Ammon's horn (tissue), 1 donor: ENCODE measurements at regions not wholly inside any gene's neighbourhood (a gene's known extent, or its start where the extent isn't known, plus 50 kb on each side); places are given as distances from the start of the nearest gene placed in this dataset.
A peak's percentile ranks its signal among the peaks of the same experiment; 100 is the strongest.

Experiments used
- DNase-seq: peaks from one replicate; pipeline ENCODE4 v3.0.0-alpha.2; 2016; ENCODE audit warnings: low spot score

DNA sequence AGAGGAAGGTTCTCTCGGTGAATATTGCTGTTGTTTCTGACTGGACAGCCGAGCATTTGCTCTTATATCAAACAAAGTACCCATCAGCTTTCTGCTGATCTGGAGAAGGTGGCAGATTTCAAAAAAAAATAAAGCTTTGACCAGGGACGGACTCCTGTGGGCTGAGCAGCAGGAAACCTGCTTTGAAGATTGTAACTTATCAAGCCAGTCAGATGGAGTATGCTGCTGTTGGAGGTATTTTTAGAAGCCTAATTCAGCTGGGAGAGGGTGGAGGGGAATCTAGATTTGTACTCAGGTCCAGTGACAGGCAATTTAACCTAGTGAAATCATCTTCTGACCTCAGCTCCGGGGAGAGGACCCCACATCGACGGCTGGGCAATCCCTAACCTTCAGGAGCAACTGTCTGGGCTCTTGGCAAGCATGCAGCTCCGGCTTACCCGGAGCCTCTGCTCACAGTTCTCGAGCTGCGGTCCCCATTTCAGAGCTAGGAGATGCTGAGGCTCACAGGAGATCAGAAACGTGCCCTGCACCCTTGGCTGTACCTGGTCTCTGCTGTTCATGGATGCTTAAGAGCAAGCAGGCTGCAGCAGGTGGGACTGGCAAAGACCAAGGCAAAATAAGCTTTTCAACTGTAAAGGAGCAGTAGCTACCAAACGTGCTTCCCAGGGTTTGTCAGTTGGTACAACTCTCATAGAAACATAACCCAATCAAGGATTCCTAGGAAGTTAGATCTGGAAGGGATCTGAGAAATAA lies 89.3 kb upstream of the ST8SIA2 start:
- no peak for DNase-seq

DNA sequence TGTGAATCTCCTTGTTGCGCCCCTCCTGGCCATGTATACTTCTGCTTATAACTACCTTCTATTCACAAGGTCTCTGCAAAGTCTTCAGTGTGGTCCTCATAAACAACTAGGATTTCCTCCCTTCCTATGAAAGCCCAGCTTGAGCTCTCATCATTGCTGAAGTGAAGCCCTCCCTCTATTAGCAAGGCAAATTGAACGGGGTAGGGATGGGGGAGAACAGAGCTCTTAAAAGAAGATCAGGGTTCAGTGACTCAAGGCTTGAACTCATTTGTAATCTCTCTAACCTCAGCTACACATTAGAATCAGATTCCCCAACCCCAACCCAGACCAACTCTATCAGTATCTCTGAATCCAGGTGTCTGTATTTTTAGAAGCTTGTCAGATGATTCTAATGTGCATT lies 88.3 kb upstream of the ST8SIA2 start:
- no peak for DNase-seq

DNA sequence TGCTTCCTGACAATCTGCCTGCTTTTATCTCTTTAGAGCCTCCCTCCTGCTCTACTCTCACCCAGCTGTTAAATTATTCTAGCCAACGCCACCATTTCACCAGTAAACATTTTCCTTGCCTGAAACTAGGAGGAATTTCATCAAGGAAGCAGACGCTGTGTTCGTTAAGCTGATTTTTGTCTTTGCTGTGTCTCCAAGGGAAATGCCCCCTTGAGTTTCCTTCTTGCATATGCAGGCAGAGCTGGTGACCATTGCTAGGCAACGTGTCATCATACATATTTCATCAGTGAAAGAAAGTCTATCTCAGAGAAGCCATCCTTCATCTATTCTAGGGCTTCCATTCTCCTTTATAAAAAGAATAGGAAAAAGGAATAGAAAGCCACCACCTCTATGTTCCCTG lies 87.0 kb upstream of the ST8SIA2 start:
- peak; percentile 46 for DNase-seq

DNA sequence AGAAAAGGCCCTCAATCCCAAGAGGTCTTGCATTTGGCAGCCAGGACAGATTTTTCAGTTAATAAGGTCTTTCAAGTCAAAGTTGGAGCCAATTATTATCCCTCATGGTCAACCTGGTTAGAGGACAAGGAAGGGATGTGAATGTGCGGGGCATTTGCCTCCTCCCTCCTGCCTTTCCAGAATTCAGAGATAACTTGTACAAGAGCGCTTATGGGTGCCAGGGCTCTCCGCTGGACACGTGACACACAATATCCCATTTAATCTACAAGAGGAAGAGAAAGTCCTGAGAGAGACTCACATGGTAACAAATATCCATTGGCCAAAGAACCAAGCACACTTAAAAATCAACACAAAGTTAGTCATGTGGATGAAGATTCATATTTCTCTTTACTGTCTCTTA lies 78.5 kb upstream of the ST8SIA2 start:
- DNase-seq = no peak

DNA sequence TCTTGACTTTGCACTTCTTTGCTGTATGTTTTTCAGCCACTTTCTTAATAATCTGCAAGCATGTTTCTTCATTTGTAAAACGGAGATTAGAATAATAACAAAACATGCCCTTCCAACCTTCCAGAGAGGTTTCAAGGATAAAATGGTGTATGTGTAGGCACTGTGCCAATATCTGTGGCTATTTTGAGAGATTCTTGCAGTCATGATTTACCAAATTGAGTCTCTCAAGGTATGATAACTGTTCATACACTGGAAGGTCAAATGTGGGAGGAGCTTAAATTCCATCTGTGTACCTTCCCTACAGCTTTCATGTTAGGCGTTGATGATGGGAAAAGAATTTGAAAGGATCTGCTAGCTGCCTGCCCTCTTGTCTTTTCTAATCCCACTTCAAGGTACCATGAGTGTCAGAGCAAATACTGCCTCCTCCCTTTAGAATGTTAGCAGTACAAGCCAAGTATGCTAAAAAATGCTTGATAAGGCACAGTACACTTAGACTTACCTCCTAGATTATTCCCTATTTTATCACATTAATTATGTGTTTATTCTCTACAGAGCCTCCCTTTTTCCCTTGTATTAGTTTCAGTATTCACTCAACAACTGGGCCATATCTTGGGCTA lies 78.0 kb upstream of the ST8SIA2 start:
- no peak for DNase-seq

DNA sequence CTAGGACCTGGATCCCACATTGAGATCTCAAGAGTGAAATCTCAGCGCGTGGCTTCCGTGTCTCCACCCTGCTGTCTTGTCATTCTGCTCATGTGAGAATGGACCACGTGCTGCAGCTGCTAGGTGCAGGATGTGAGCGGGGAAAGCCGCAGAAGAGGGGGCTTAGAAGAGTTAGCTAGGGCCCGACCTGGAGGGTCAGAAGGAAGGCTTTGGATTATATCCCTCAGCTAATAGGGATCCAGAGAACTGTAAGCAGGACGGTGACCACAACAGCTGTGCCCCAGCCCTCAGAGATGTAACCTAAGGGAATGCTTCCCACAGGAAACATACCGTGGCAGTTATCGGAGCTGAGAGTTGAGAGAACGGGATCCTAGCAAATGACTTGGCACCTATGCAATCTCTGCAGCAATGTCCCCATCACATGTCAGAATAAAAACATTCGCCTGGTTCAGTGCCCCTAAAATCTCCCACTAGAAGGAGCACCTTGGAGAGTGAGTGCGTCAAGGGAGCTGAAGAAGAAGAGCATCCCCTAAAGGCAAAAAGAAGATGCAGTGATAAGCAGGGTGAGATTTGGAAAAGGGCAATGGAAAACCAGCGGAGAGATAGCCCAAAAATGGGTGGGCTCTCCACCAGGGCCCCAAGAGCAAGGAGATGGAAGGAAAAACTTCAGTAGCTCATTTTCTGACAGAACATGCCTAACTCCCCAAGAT lies 76.9 kb upstream of the ST8SIA2 start:
- no peak for DNase-seq

DNA sequence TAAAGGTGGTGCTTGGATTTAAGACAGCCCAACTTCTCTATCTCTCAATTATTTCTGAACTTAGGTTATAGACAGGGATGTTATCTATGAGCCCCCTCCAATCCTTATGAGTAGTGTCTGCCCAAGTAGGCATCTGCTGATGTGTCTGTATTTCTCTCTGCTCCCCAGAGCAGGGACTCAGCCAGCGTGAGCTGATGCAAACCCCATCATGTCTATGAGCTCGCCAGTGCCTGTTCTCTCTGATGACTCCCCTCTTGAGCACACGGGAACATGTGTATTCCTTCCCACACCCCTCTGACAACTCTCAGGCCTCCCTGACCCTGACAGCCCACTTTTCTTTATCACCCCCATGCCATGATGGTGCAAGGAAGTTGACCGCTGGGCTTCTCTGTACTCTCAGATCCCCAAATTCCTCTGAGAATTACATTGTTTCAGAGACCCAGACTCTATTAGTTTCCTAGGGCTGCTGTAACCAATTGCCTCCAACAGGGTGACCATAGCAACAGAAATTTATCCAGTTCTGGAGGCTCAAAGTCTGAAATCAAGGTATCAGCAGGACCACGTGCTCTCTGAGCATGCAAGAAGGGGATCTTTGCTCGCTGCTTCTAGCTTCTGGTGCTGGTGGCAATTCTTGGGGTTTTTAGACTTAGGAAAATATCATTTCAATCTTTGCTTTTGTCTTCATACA lies 73.5 kb upstream of the ST8SIA2 start:
- no peak for DNase-seq

DNA sequence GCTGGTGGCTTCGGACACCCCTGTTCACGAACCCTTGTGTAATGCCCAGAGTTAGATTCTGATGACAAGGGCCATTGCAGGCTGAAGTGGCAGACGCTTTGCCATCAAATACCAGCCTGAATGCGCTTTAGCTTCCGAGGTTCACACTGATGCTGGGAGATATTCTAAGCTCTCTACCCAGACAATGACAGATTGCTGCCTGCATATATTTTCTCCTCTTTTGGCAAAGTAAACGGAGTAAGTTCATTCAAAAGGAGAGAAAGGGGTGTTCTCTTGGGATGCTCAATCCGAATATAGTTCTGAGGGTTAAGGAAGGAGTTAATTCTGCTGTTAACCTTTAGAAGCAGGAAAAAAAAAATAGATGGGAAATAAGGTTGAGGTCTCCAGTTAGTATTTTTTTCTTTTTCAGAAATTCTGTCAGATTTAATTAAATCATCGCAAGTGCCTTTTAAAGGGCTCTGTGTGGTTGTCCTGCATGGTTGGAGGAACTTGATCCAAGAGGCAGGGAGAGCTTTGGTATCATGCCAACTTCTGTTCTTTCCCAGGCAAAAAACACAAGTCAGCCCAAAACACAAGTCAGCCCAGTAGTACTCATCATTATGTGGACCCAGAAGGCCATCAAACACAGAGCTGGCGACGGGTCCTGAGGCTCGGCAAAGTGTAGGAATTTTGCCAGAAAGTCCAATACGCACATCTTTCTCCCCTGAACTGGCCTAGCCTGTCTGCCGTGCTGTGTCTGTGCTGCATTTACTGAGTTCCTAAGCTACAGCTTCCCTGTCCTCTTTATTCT lies 70.9 kb upstream of the ST8SIA2 start:
- peak; percentile 56 for DNase-seq

DNA sequence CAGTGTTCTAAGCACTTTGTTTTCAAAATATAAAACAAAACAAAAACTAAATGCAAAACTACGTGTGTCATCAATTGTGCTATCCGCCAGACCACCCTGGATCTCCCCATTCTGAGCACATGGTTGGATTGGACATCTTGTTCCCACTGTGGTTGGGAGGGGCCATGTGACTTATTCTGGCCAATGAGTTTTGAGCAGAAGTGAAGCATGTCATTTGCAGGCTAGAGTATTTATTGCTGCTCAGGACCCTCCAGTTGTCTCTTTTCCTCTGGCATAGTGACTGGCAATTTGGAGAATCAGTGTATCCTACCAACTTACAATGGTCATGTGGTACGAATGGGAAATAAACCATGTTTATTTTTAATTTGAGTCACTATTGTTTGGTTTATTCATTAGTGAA lies 70.2 kb upstream of the ST8SIA2 start:
- DNase-seq = no peak

DNA sequence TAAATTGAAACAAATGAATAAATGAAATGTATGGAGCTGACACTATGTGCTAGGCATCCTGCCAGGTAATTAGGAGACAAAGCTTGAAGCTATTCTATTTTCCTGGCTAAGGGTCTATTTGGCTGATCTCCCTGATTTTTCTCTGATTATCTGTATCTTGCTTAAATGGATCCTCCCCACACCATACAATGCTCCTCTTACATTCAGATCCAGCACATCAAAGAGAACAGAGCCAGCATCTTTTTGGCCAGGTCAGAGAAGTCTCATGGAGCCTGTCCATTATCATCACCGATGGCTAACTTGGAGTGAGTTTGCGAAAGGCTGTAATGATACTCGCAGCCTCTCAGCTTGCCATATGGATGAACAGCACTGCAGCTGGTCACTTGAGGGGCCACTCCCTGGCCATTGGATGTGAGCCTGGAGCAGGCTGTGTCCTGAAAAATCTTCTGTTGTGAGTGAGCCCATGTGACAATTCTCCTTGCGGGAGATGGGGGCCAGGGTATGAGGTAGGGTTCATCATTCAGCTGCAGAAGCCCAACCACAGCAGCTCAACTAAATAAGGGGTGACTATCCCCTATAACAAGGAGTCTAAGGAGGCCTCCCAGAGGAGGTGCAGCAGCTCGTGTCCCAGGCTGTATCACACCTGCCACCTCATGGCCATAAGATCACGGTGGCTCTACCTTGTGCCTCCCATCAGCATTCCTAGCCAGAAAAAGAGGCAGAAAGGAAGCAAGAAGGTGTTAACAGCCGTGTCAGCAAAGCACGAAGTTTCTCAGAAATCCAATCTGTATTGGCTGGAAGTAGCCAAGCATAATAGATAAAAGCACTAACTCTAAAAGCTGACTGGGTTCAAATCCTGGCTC lies 69.3 kb upstream of the ST8SIA2 start:
- no peak for DNase-seq

DNA sequence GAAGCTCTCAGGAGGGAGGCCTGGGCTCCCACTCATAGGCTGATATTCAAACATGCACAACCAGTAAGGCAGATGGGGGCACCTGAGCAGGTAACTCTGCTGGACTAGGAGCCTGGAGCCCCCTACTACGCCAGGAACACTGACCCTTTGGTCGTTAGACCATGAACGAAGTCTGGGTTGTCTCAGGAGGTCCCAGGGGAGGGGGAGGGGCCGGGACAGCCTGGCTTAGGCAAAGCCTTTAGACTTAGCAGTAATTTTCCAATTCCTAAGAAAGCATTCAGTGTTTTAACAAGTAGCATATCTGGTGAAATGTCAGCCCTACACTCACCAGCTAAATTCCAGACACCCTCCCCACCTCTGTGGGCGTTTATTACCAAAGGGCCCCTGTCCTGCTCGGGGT lies 67.4 kb upstream of the ST8SIA2 start:
- no peak for DNase-seq

DNA sequence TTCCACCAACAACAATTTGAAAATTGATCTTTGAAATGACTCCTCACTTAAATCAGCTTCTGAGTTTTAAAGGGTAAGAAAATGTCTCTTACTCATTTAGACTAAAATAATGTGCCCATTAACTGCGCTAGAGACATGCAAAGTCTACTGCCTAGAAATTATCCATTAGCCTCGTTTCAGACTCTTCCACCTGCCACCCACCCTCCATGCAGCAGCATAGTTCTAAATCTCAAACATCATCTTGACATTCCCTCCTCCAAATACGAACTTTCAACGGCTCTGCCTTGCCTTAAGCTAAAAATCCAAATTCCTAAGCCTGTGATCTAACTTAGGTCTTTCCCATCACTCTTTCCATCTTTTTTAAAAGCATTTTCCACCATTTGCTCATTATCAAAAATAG lies 66.6 kb upstream of the ST8SIA2 start:
- no peak for DNase-seq

DNA sequence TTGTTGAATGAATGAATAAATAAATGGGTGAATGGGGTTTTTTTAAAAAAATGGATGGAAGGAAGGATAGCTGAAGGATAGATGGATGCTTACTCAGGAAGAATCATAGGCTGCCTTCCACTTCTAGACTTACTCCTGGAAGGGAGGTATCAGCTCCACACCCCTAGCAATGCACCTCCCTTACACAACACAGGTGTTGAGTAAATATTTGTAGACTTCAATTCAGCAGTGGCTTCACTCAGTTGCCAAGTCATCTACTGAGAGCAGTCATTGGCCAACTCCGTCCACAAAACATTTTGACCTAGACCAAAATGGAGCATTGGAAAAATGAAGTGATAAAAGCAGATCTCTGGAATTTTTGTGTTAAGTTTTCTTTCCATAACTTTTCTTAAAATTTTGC lies 65.5 kb upstream of the ST8SIA2 start:
- DNase-seq = no peak

DNA sequence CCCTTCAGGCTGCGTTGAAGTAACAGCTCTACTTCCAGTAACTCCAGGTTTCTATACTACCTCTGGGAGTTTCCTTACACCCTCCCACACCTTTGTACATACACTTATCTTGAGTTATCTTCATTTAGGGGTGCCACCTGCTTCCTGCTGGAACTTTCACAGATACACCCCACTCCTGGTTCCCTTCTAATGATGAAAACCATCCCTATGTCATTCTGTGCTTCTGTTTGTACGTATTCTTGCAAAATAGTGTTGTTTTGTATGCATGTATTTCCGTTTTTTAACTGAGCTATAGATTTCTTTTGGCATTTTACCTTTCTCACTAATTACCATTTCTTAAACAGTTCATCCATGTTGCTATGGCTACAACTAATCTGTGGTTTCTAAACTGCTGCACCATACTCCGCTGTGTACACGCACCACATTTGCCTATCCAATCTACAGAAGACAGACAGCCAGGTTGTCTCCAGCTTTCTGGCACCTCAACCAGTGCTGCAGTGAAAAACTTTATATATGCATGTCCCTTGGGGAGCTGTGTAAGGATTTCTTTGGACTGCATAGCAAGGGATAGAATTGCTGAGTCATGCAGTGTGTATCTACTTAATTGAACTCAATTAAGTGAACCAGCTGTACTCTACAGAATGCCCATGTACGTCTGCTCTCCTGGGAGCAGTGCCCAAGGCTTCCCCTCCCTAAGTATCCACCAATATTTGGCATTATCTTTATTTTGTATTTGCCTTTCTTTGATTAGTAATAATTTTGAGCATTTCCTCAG lies 61.4 kb upstream of the ST8SIA2 start:
- no peak for DNase-seq

DNA sequence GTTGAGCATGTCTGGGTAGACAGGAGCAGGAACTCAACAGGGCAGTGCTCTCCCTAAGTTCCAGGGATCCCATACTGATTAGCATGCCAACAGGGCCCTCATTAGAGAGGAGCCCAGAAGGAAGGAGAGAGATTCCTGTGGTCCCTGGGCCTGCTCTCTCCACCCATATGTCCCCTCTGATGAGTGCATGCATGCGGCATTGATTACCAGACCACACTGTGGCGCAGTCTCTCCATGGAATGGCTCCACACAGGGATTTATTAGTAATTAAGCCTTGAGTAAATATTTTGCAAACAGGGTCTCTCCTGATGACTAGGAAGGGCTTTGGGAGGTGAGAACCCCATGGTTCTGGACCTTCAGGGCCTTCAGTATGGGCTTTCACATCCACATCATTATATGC lies 60.0 kb upstream of the ST8SIA2 start:
- no peak for DNase-seq

DNA sequence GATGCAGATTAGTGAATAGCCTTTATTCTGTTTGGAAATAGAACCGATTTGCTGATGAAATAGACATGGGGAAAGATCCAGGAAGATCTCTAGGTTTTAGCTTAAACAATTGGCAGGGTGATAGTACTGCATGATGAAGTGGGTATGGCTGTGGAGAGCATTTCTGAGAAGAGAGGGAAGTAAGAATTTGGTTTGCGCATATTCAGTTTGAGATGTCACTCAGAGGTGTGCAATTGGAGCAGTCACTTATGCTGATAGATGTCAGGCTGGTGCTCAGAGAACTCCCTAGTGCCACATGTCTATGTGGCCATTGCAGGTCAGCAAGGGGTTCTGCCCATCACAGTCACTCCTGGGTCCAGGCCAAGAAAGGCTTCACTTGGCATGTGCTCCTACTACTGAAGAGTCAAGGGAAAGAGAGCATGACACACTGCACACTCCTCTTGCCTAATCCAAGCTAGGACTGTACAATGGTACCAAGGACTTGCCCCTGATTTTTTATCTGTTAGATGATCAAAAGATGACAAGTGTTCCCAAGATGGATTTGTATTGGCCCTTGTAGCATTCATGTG lies 57.2 kb upstream of the ST8SIA2 start:
- no peak for DNase-seq

DNA sequence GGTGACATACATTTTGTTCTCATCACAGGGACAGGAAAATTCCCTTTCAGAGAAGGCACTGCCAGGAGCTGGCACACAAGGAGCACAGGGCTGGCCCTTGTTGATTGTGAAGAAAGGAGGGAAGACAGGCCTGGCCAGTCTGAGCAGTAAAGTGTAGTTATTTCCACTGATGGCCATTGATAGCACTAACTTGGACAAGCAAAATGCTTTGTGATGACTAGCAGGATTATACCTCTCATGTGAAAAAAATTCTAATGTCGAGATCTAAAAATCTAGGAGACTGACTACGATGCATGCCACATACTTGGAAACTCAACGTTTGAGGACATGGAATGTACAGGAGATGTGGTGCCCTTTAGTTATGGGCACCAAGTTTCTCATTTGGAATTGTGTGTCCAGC lies 54.3 kb upstream of the ST8SIA2 start:
- no peak for DNase-seq
